Neural cell (in vitro differentiated cells): ENCODE measurements at regions not wholly inside any gene's neighbourhood (a gene's known extent, or its start where the extent isn't known, plus 50 kb on each side); places are given as distances from the start of the nearest gene placed in this dataset.

Experiments
- H2AFZ ChIP-seq: fragments of 200-600, 300-800 bp; sonication (generic), shearing (Covaris generic); 2 replicates; pipeline ENCODE4 v1.6.0; 2014; ENCODE audit warnings: low read depth, mild to moderate bottlenecking, antibody characterized with exemption, low read length, moderate library complexity
- H3F3A ChIP-seq: fragments of 200-600 bp; shearing (Covaris generic); 2 replicates; pipeline ENCODE4 v1.6.1; 2016; ENCODE audit warnings: mild to moderate bottlenecking, moderate library complexity, mixed read lengths, antibody characterized with exemption, low read length; ENCODE audit not compliant: insufficient read depth, poor library complexity, severe bottlenecking
- H3K27ac ChIP-seq: fragments of 200-600, 300-800 bp; sonication (generic), shearing (Covaris generic); 2 replicates; pipeline ENCODE4 v1.5.1; 2014; ENCODE audit warnings: mild to moderate bottlenecking, low read length, moderate library complexity
- H3K27me3 ChIP-seq: fragments of 300-800, 200-600 bp; sonication (generic), shearing (Covaris generic); 2 replicates; pipeline ENCODE4 v1.6.0; 2014; ENCODE audit warnings: mild to moderate bottlenecking, low read depth, low read length, moderate library complexity; ENCODE audit not compliant: insufficient read depth
- H3K36me3 ChIP-seq: fragments of 300-800, 200-600 bp; sonication (generic), shearing (Covaris generic); 2 replicates; pipeline ENCODE4 v1.5.1; 2014; ENCODE audit warnings: mild to moderate bottlenecking, antibody characterized with exemption, low read length, moderate library complexity; ENCODE audit not compliant: insufficient read depth
- H3K4me2 ChIP-seq: fragments of 300-800, 200-600 bp; sonication (generic), shearing (Covaris generic); 2 replicates; pipeline ENCODE4 v1.6.0; 2014; ENCODE audit warnings: mild to moderate bottlenecking, low read length
- H3K4me3 ChIP-seq: fragments of 300-800, 200-600 bp; sonication (generic), shearing (Covaris generic); 2 replicates; pipeline ENCODE4 v1.5.1; 2014; ENCODE audit warnings: mild to moderate bottlenecking, low read length, moderate library complexity
- H3K79me2 ChIP-seq: fragments of 200-600 bp; shearing (Covaris generic); replicated peaks from 2 replicates; pipeline ENCODE4 v1.6.0; 2014; ENCODE audit warnings: mild to moderate bottlenecking, low read length, moderate library complexity; ENCODE audit not compliant: insufficient read depth
- H3K9ac ChIP-seq: fragments of 300-800, 200-600 bp; sonication (generic), shearing (Covaris generic); 2 replicates; pipeline ENCODE4 v1.6.1; 2016; ENCODE audit warnings: mild to moderate bottlenecking, low read length, mixed read lengths
- H3K9me2 ChIP-seq: fragments of 200-600 bp; shearing (Covaris generic); 2 replicates; pipeline ENCODE4 v1.6.1; 2016; ENCODE audit warnings: mild to moderate bottlenecking, low read length, mixed read lengths; ENCODE audit not compliant: insufficient read depth
- H3K9me3 ChIP-seq: fragments of 200-600, 300-800 bp; sonication (generic), shearing (Covaris generic); 2 replicates; pipeline ENCODE4 v1.6.1; 2016; ENCODE audit warnings: mild to moderate bottlenecking, mixed run types, low read length, moderate library complexity, mixed read lengths
- H4K20me1 ChIP-seq: fragments of 200-600 bp; shearing (Covaris generic); 2 replicates; pipeline ENCODE4 v1.6.1; 2016; ENCODE audit warnings: mild to moderate bottlenecking, mixed run types; ENCODE audit not compliant: insufficient read depth
- CTCF ChIP-seq: fragments of 450-650 bp; IDR thresholded peaks from 2 replicates; pipeline ENCODE4 v1.5.1; 2014; ENCODE audit warnings: antibody characterized with exemption, mild to moderate bottlenecking, moderate library complexity; ENCODE audit not compliant: poor library complexity, severe bottlenecking
- EP300 ChIP-seq: fragments of 450-650 bp; conservative IDR thresholded peaks from 2 replicates; pipeline ENCODE4 v1.6.1; 2014; ENCODE audit warnings: antibody characterized with exemption, mild to moderate bottlenecking, moderate library complexity; ENCODE audit not compliant: poor library complexity, severe bottlenecking
- EZH2 ChIP-seq: fragments of 200-600, 300-800 bp; shearing (Covaris generic), sonication (generic); IDR thresholded peaks from 2 replicates; pipeline ENCODE4 v1.6.1; 2014; ENCODE audit warnings: antibody characterized with exemption, low read length, borderline replicate concordance, mild to moderate bottlenecking; ENCODE audit not compliant: insufficient read depth, poor library complexity, severe bottlenecking
- MXI1 ChIP-seq: fragments of 450-650 bp; conservative IDR thresholded peaks from 2 replicates; pipeline ENCODE4 v1.6.1; 2014; ENCODE audit warnings: antibody characterized with exemption, mild to moderate bottlenecking; ENCODE audit not compliant: poor library complexity, severe bottlenecking
- POLR2AphosphoS5 ChIP-seq: IDR thresholded peaks from 2 replicates; pipeline ENCODE4 v1.6.1; 2012
- RAD21 ChIP-seq: fragments of 450-650 bp; conservative IDR thresholded peaks from 2 replicates; pipeline ENCODE4 v1.6.1; 2014; ENCODE audit warnings: antibody characterized with exemption, mild to moderate bottlenecking, moderate library complexity
- REST ChIP-seq: IDR thresholded peaks from 2 replicates; pipeline ENCODE4 v1.6.1; 2012; ENCODE audit warnings: borderline replicate concordance
- SMC3 ChIP-seq: fragments of 450-650 bp; conservative IDR thresholded peaks from 2 replicates; pipeline ENCODE4 v1.6.1; 2014; ENCODE audit warnings: antibody characterized with exemption, mild to moderate bottlenecking, moderate library complexity; ENCODE audit not compliant: poor library complexity
- TAF1 ChIP-seq: IDR thresholded peaks from 2 replicates; pipeline ENCODE4 v1.6.1; 2012; ENCODE audit warnings: low read depth

DNA sequence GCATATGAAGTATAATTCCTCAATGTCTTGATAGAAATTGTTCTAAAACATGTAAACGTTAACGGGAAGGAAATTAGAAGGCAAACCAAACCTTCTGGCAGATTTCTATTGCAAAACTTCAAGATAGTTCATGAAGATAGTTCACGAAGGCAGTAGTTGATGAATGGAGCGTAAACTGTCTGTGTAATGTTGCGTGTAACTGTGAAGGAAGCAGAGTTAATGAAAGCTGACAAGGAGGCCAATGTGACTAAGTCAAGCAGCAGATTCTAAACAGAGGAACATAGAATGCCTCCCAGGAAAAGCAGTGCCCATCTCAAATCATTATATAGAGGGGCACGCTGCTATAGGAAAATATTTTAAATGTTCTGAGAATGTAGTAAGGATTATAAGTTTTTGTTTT, 659.7 kb upstream of the IGFBP3 start:
- no peaks in the 10 kb centered on the region for H3F3A ChIP-seq
- H3K27ac ChIP-seq, result no peak overlapping the region
- no peaks in the 10 kb centered on the region for H3K36me3 ChIP-seq
- H4K20me1 ChIP-seq, result no peaks in the 10 kb centered on the region
- H3K4me2 ChIP-seq, result no peak overlapping the region
- TF ChIP-seq REST (no peak), POLR2AphosphoS5 (no peak), CTCF (no peak), MXI1 (no peak), SMC3 (no peak), EP300 (no peak), RAD21 (no peak), TAF1 (no peak), EZH2 (no peak)
- H3K27me3 ChIP-seq, result no peaks in the 10 kb centered on the region
- H3K4me3 ChIP-seq, result no peak overlapping the region
- no peak overlapping the region for H3K9ac ChIP-seq
- H3K79me2 ChIP-seq, result no peaks in the 10 kb centered on the region
- no peaks in the 10 kb centered on the region for H3K9me2 ChIP-seq
- no peaks in the 10 kb centered on the region for H3K9me3 ChIP-seq
- H2AFZ ChIP-seq, result no peak overlapping the region

- Histone ChIP-seq H3K4me2 (no peak overlapping the region), H3K9ac (no peak overlapping the region), H4K20me1 (no peaks in the 10 kb centered on the region), H2AFZ (no peak overlapping the region), H3F3A (no peaks in the 10 kb centered on the region), H3K4me3 (no peak overlapping the region), H3K9me2 (no peaks in the 10 kb centered on the region), H3K27ac (no peak overlapping the region), H3K36me3 (no peaks in the 10 kb centered on the region), H3K79me2 (no peaks in the 10 kb centered on the region), H3K9me3 (no peaks in the 10 kb centered on the region), H3K27me3 (no peaks in the 10 kb centered on the region)
- TF ChIP-seq EP300 (no peak), REST (no peak), TAF1 (no peak), POLR2AphosphoS5 (no peak)
These were observed 656.3 kb upstream of the IGFBP3 start for GRCh38 chr7:46577394-46577793.
